Renal cortical epithelial cell (primary cell): ENCODE measurements at regions not wholly inside any gene's neighbourhood (a gene's known extent, or its start where the extent isn't known, plus 50 kb on each side); places are given as distances from the start of the nearest gene placed in this dataset.

Experiments
- DNase-seq: peaks from one replicate; pipeline ENCODE4 v3.0.0-alpha.2; 2011; ENCODE audit warnings: low read depth

DNA sequence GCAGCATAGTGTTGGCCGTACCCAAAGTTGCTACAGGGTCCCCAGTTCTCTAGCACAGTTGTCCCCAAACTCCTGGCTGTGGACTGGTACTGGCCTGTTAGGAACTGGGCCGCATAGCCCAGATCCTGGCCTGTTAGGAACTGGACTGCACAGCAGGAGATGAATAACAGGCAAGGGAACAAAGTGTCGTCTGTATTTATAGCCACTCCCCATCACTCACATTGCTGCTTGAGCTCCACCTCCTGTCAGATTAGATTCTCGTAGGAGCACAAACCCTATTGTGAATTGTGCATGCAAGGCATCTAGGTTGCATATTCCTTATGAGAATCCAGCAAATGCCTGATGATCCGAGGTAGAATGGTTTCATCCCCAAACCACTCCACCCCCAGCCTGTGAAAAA is 604.0 kb upstream of the LMCD1 start:
- no peak for DNase-seq

GRCh38 chr3:7913283-7913682 is 588.3 kb upstream of the LMCD1 start:
- no peak for DNase-seq

DNA sequence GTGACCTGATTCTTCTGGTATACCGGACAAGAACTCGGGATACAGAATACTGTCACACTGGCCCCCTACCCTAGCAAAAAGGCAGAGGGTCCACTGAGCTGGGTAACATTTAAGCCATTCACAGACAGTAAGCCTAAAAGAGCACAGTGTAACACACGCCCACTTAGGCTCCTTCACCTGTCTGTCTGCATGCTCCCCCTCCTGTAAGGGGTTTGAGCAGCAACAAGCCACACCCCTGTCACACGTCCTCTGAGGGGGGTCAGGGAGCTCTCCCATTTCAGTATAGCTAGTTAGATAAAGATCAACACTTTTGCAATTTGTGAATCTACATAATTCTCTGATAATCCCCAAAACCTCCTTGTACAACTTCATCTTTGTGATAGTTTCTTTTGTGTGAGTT is 586.3 kb upstream of the LMCD1 start:
- DNase-seq: no peak

DNA sequence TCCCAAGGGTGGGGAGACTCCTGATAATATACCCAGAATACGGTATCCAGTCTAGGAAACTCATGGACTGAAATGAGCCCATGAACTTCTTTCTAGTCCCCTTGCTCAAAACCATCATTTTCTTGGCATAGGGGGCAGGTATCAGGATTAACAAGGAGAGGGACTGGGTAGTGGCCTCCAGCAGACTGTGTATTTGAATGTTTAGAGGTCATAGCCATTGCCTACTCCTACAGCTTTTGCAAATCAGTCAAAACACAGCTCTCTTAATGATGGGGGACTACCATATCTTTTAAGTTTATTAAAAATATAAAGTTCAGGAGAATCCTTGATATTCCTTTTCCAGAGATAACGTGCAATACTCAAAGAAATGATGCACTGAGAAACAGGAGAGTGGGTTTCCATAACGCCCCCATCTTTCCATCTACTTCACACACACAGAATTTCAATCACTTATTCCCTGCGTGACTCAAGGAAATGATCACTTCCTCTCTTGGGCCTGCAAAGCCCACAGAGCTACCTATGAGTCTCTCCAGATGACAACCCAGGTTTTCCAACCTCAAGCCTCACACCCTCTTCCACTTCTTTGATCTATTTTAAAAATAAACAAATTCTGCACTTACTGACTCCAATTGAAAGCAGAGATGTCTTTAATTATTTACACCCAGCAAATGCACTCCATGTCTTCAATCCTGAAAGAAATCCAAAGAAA is 584.0 kb upstream of the LMCD1 start:
- no peak for DNase-seq

DNA sequence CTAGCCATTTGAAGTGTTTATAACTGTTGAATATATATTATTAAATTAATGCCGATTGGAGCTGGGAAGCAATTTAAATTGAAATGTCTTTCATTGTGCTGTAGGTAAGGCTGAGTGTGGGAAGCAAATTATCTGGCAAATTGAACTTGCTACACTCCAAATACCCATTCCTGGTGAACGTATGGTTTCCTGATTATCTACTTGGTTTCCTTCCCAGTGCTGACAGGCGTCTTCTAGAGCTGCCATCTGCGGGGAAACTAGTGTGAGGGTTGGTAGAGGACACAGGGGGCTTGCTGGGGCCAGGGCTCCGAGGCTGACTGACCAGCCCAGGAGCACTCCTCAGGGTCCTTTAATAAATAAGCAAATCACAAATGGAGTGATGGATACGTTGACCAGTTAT is 581.4 kb upstream of the LMCD1 start:
- no peak for DNase-seq

- no peak for DNase-seq
Measured at GRCh38 chr3:7924228-7924627, 577.4 kb upstream of the LMCD1 start.

DNA sequence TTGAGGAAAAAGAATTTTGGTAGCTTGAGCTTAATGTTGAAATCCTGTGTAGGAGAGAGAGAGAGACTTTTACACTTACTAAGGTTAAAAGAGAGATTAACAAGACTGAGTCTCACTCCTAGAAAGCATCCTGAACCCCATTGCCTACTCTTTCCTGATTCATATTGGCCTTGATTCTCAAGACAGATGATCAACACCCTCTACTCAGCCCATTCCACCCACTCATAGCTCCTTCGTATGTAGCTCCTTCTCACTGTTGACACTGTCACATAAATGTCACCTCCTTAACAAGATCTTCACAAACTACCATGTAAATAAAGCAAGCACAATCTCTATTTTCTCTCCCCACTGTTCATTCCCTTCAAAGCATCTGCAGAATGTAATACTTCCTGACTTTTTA is 574.6 kb upstream of the LMCD1 start:
- no peak for DNase-seq

- no peak for DNase-seq
Measured at GRCh38 chr3:7927864-7928263, 573.8 kb upstream of the LMCD1 start.

DNA sequence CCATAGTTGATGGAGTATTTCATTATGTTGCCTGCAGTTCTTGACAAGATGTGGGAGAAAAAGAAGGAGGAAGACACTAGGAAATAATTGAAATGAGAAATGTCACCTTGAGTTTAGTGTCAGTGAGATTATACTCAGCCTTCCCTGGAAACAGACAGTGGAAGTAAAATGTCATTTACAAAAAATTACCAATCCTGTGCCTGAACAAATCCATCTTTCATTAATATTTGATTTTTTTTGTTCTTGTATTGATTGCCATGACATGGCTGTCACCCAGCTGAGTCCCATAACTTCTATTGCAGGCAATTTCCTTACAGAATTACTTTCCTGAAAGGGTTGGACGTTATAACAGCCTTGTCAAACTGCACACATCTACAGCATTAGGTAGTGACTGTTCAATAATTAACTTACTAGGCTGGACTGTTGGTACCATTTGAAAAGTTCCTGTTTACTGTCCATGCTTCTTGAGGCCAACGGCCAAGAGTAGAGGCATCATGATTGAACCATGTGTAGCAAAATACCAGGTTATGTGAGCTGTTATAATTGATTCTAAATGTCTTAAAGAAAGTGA is 572.2 kb upstream of the LMCD1 start:
- no peak for DNase-seq

DNA sequence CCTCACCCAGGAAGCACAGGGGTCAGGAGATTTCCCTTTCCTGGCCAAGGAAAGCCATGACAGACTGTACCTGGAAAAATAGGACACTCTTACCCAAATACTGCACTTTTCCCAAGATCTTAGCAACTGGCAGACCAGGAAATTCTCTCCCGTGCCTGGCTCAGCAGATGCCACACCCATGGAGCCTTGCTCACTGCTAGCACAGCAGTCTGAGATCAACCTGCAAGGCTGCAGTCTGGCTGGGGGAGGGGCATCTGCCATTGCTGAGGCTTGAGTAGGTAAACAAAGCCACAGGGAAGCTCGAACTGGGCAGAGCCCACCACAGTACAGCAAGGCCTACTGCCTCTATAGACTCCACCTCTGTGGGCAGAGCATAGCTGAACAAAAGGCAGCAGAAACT is 567.3 kb upstream of the LMCD1 start:
- no peak for DNase-seq

GRCh38 chr3:7947930-7948329 is 553.7 kb upstream of the LMCD1 start:
- no peak for DNase-seq

GRCh38 chr3:7950890-7951289 is 550.7 kb upstream of the LMCD1 start:
- DNase-seq: no peak

DNA sequence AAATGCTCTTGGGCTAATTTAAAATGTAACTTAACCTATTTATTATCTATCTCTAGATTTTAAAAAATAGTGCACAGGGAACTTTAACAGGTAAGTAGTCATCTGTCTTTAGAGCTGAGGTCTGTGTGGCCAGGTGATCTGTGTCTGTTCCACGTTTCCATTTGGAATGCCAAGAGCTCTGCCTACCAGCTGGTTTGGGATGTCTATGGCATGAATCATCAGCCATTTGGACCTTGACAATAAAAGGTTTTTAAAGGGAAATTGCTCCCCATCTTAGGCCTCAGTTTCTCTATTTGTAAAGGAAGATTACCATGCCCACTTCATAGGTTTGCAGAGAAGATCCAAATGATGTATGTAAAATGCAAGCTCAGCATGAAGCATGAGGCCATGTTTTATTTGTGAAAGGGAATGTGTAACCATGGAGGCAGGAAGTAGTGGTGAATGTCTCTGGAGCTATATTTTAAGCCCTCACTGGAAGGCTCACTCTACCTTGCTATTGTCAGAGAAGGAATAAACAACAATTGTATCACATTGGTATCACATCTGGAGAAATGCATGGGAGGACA is 548.1 kb upstream of the LMCD1 start:
- DNase-seq: peak; percentile 40

GRCh38 chr3:7957024-7957423 is 544.6 kb upstream of the LMCD1 start:
- no peak for DNase-seq

DNA sequence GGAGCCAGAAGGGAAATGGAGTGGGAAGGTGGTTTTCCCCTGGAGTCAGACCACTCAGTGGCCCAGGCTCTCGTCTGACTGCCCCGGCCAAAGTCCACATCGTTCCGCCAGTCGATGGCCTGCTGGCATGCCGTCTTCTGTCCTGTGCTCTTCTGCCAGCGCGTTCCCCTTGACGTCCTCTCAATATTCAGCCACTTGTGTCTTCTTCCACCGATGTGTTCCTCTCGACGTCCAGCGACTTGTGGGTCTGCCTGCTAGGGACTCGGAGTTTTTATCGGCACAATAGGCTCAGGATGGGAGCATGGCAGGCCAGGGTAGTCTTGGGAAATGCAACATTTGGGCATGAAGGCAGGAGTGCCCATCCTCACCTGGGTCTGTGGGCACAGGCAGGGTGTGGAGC is 542.5 kb upstream of the LMCD1 start:
- DNase-seq: no peak

DNA sequence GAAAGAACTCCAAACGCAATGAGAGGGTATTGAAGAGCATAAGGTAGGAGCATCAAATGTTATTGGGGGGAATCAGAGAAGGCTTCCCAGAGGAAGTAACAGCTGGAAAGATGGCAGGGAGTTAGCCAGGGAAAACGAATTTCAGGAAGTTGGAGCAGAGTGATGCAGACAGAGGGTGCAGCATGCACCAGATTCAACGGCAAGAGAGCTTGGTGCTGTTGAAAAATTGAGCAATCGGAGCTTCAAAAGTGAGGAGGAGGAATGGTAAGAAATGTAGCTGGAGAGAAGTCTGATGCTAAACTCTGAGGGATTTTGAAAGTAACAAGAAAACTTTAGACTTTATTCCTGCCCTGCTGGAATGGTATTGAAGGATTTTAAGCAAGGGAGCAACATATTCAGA is 541.0 kb upstream of the LMCD1 start:
- DNase-seq: no peak

DNA sequence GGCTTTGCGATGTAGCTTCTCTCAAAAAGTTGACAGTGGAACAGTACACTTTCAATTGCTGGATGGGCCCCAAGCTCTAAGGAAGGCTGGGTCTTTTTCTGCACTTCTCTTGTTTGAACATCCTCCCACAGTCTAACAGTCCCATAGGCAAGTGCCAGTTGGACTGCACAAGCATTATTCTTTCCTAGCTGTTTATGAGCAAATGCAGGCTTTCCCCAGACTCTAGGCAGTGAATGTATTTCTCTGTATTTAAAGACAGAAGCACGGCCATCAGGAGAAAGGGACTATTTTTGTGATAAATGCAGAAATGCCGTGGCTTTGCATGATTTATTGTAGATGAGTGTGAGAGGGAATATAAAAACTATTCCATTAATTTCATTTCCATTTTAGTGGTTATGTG is 539.3 kb upstream of the LMCD1 start:
- no peak for DNase-seq

GRCh38 chr3:7964899-7965298 is 536.7 kb upstream of the LMCD1 start:
- DNase-seq: no peak

- no peak for DNase-seq
Measured at GRCh38 chr3:7973006-7973405, 528.6 kb upstream of the LMCD1 start.

- DNase-seq: peak; percentile 74
Measured at GRCh38 chr3:7977245-7978086, 524.2 kb upstream of the LMCD1 start.

DNA sequence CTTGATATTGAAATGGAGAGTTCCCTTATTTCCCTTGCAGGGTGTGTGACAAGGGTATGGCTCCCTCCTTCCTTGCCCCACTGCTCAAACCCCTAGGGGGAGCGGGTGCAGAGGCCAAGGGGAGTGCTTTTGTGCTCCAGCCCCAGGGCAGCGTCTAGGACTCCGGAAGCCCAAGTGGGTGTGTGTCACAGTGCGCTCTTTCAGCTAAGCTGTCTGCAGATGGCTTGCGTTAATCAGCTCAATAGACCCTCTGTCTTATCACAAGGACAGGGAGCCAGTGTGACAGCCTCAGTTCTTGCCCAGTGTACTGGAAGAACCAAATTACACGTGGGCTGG is 523.6 kb upstream of the LMCD1 start:
- DNase-seq: no peak

GRCh38 chr3:7982126-7982525 is 519.5 kb upstream of the LMCD1 start:
- no peak for DNase-seq

DNA sequence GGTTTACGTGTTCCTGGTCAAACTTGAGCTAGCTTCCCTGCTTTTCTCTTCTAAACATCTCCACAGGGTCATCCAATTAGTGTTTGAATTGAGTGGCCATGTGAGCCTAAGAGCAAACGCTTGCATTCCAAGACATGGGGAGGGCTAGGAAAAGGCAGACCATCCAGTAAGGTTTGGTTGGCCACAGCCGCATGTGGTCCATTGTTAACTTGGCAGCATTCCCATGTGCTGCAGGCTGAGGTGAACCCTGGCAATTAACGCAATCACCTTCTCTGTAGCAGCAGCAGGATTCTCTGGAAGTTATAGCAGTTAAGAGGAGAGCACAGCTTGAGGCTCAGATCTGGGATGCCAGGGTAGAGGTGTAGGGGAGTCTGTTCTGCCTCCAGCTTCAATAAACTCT is 502.2 kb upstream of the LMCD1 start:
- DNase-seq: peak; percentile 56
